ENCODE measurements at regions not wholly inside any gene's neighbourhood (a gene's known extent, or its start where the extent isn't known, plus 50 kb on each side); places are given as distances from the start of the nearest gene placed in this dataset.

DNA sequence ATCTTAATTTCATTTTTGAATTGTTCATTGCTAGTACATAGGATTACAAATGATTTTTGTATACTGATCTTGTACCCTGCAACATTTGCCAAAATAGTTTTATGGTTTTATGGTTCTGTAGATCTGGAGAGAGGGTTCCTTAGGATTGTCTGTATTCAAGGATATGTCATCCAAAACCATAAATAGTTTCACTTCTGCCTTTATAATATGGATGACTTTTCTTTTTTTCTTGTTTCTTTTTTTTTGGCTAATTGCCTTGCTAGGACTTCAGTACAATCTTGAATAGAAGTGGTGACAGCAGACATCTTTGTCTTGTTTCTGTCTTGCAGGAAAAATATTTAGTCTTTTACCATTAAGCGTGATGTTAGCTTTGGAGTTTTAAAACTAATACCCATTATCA, 383.9 kb upstream of the HS6ST1 start:
- TF ChIP-seq GATAD2A (CRISPR knock-in tag; IDR thresholded peaks at IDR 0.05) (no peak), EP300 (IDR thresholded peaks at IDR 0.05; ENCODE audit: low read depth in 2 of 2, low read length in 2 of 2) (no peak), EP300 (CRISPR knock-in tag; IDR thresholded peaks at IDR 0.05; ENCODE audit: borderline replicate concordance) (no peak), ZBTB3 (CRISPR knock-in tag; IDR thresholded peaks at IDR 0.05; ENCODE audit: borderline replicate concordance, low read depth) (no peak), NBN (conservative IDR thresholded peaks at IDR 0.05) (no peak), RNF2 (conservative IDR thresholded peaks at IDR 0.05; ENCODE audit: low read depth) (no peak), GABPA (IDR thresholded peaks at IDR 0.05; ENCODE audit: low read depth, low read length) (no peak), GABPA (CRISPR knock-in tag; IDR thresholded peaks at IDR 0.05; ENCODE audit: low read depth) (no peak), SNAI1 (CRISPR knock-in tag; IDR thresholded peaks at IDR 0.05; ENCODE audit: borderline replicate concordance) (no peak)
- TF ChIP-seq, protein P1, sequence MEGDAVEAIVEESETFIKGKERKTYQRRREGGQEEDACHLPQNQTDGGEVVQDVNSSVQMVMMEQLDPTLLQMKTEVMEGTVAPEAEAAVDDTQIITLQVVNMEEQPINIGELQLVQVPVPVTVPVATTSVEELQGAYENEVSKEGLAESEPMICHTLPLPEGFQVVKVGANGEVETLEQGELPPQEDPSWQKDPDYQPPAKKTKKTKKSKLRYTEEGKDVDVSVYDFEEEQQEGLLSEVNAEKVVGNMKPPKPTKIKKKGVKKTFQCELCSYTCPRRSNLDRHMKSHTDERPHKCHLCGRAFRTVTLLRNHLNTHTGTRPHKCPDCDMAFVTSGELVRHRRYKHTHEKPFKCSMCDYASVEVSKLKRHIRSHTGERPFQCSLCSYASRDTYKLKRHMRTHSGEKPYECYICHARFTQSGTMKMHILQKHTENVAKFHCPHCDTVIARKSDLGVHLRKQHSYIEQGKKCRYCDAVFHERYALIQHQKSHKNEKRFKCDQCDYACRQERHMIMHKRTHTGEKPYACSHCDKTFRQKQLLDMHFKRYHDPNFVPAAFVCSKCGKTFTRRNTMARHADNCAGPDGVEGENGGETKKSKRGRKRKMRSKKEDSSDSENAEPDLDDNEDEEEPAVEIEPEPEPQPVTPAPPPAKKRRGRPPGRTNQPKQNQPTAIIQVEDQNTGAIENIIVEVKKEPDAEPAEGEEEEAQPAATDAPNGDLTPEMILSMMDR (CRISPR knock-in tag; IDR thresholded peaks at IDR 0.05) = no peak
- TF ChIP-seq, protein P2, sequence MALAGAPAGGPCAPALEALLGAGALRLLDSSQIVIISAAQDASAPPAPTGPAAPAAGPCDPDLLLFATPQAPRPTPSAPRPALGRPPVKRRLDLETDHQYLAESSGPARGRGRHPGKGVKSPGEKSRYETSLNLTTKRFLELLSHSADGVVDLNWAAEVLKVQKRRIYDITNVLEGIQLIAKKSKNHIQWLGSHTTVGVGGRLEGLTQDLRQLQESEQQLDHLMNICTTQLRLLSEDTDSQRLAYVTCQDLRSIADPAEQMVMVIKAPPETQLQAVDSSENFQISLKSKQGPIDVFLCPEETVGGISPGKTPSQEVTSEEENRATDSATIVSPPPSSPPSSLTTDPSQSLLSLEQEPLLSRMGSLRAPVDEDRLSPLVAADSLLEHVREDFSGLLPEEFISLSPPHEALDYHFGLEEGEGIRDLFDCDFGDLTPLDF (CRISPR knock-in tag; IDR thresholded peaks at IDR 0.05) = no peak
